Tibial nerve (tissue), 4 donors: ENCODE measurements at regions not wholly inside any gene's neighbourhood (a gene's known extent, or its start where the extent isn't known, plus 50 kb on each side); places are given as distances from the start of the nearest gene placed in this dataset.

Source experiments
- EP300 ChIP-seq, 2 donors: sonication (generic); formaldehyde crosslinking; IDR thresholded peaks; one replicate each; pipeline ENCODE4 v1.6.1; 2017; ENCODE audit warnings: antibody characterized with exemption in 2 of 2, mild to moderate bottlenecking in 1 of 2
- POLR2A ChIP-seq, 2 donors: fragments of 450-650 bp; IDR thresholded peaks; one replicate each; pipeline ENCODE4 v1.6.1; 2017; ENCODE audit warnings: antibody characterized with exemption in 2 of 2, mild to moderate bottlenecking in 2 of 2, moderate library complexity in 2 of 2
- TF ChIP-seq, protein P1 (sequence below), 5 experiments: fragments of 200-600 bp in 3 of 5; fragments of 450-650 bp in 2 of 5; sonication (generic) in 3 of 5; IDR thresholded peaks; one replicate each; pipeline ENCODE4 v1.5.1; 2016 to 2019; ENCODE audit warnings: antibody characterized with exemption in 5 of 5, mild to moderate bottlenecking in 3 of 5, moderate library complexity in 2 of 5

DNA sequence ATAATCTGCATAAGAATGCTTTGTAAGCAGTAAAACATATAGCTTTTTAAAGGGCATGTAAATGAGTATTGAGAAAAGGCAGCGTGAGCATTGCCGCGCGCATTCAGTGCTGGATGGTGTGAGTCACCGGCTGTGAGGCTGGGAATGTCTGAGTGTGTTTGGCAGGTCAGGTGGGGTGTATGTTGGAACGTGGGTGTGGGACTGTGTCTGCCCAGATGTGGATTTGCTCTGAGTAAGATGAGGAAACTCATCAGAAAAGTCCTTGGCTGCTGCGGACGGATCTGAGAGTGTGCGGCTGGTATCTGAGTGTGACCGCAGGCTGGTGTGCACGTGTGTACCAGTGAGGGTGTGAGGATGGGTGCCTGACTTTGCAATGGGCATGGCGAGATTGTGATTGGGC lies 66.2 kb upstream of the NECTIN1 start:
- TF ChIP-seq POLR2A (IDR thresholded peaks at IDR 0.05): no peak
- TF ChIP-seq, protein P1, sequence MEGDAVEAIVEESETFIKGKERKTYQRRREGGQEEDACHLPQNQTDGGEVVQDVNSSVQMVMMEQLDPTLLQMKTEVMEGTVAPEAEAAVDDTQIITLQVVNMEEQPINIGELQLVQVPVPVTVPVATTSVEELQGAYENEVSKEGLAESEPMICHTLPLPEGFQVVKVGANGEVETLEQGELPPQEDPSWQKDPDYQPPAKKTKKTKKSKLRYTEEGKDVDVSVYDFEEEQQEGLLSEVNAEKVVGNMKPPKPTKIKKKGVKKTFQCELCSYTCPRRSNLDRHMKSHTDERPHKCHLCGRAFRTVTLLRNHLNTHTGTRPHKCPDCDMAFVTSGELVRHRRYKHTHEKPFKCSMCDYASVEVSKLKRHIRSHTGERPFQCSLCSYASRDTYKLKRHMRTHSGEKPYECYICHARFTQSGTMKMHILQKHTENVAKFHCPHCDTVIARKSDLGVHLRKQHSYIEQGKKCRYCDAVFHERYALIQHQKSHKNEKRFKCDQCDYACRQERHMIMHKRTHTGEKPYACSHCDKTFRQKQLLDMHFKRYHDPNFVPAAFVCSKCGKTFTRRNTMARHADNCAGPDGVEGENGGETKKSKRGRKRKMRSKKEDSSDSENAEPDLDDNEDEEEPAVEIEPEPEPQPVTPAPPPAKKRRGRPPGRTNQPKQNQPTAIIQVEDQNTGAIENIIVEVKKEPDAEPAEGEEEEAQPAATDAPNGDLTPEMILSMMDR (IDR thresholded peaks at IDR 0.05): no peak
- peak in 1 of 2 donors; percentile 23 for TF ChIP-seq EP300 (IDR thresholded peaks at IDR 0.05)
